Natural killer cell (primary cell): ENCODE measurements at regions not wholly inside any gene's neighbourhood (a gene's known extent, or its start where the extent isn't known, plus 50 kb on each side); places are given as distances from the start of the nearest gene placed in this dataset.

Experiments
- ATAC-seq, 3 donors: fragments of 150-1000 bp in 2 of 3; fragments of 200-7000 bp in 1 of 3; cut with Tn5 transposase; 1 replicate in 1 of 3; 2 replicates in 2 of 3; pipeline ENCODE4 v1.10.0; 2021; ENCODE audit warnings: mild to moderate bottlenecking in 2 of 3, moderate library complexity in 2 of 3
- DNase-seq, 2 donors: peaks; one replicate each; pipeline versions ENCODE4 v3.0.0 to v3.0.0-alpha.2; 2013 to 2021; ENCODE audit warnings: mixed read lengths in 1 of 2
- H3K27ac ChIP-seq: one replicate; pipeline ENCODE4 v1.5.1; 2013; ENCODE audit warnings: mild to moderate bottlenecking, low read length
- H3K27me3 ChIP-seq: one replicate; pipeline ENCODE4 v1.6.1; 2013; ENCODE audit warnings: low read length; ENCODE audit not compliant: control insufficient read depth, insufficient read depth
- H3K36me3 ChIP-seq: one replicate; pipeline ENCODE4 v1.6.1; 2013; ENCODE audit warnings: low read length; ENCODE audit not compliant: control insufficient read depth, insufficient read depth
- H3K4me1 ChIP-seq: one replicate; pipeline ENCODE4 v1.6.1; 2013; ENCODE audit warnings: low read length; ENCODE audit not compliant: control insufficient read depth, insufficient read depth
- H3K4me3 ChIP-seq: one replicate; pipeline ENCODE4 v1.5.1; 2013; ENCODE audit warnings: low read length
- H3K9me3 ChIP-seq: one replicate; pipeline ENCODE4 v1.6.1; 2013; ENCODE audit warnings: low read length; ENCODE audit not compliant: control insufficient read depth, insufficient read depth
- H3K27ac Mint-ChIP-seq, 2 donors: one replicate each; pipeline ENCODE4 v1.8.0; 2022; ENCODE audit warnings: mild to moderate bottlenecking in 2 of 2, mixed read lengths in 2 of 2, moderate library complexity in 1 of 2
- H3K27me3 Mint-ChIP-seq, 2 donors: one replicate each; pipeline ENCODE4 v1.8.0; 2022; ENCODE audit warnings: low read depth in 2 of 2, mixed read lengths in 2 of 2
- H3K36me3 Mint-ChIP-seq: one replicate; pipeline ENCODE4 v1.8.0; 2022; ENCODE audit warnings: mixed read lengths
- H3K4me1 Mint-ChIP-seq, 2 donors: one replicate each; pipeline ENCODE4 v1.8.0; 2022; ENCODE audit warnings: mixed read lengths in 2 of 2
- H3K4me3 Mint-ChIP-seq: one replicate; pipeline ENCODE4 v1.8.0; 2022; ENCODE audit warnings: mild to moderate bottlenecking, moderate library complexity, mixed read lengths
- H3K9me3 Mint-ChIP-seq, 2 donors: one replicate each; pipeline ENCODE4 v1.8.0; 2022; ENCODE audit warnings: mixed read lengths in 2 of 2
- WGBS: methylation state at CpG from one replicate; pipeline ENCODE4 v1.1.7; 2013; ENCODE audit warnings: missing lambda C conversion rate; ENCODE audit not compliant: insufficient coverage; 5-methylcytosine and 5-hydroxymethylcytosine counted together
- intact Hi-C: fragments of 100-400 bp; cut with micrococcal nuclease; formaldehyde crosslinking; loops from one replicate; pipeline ENCODE4 v1.14.2; 2022
- TF ChIP-seq, protein P1 (sequence below): fragments of 200-600 bp; IDR thresholded peaks from one replicate; pipeline ENCODE4 v1.8.0; 2022; ENCODE audit warnings: antibody characterized with exemption

DNA sequence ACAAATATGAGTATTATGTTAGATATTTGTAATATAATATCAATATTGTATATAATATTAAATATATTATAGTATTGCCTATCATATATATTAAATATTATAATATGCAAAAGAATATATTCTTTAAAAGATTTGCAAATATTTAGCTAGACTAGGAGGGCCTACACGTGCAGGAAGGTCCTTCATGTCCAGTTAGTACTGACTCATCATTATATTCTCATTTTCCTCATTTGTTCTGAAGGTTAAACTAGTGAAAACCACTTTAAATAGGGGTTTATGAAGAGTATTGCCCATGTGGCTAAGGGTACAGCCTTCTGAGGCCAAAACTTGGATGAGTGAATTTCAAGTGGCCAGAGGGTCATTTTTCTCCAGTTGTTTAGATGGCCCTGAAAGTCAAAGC, 293.0 kb upstream of the VRK2 start:
- H3K27ac ChIP-seq: no peak overlapping the region
- intact Hi-C loops: no loop called here
- H3K36me3 ChIP-seq: no peaks in the 10 kb centered on the region
- H3K4me3 ChIP-seq: no peak overlapping the region
- no CpG with 5 or more reads among the region's 1 CpG for WGBS
- no peaks in the 10 kb centered on the region for H3K4me1 Mint-ChIP-seq
- H3K9me3 ChIP-seq: no peaks in the 10 kb centered on the region
- no peak overlapping the region for H3K27ac Mint-ChIP-seq
- TF ChIP-seq, protein P1, sequence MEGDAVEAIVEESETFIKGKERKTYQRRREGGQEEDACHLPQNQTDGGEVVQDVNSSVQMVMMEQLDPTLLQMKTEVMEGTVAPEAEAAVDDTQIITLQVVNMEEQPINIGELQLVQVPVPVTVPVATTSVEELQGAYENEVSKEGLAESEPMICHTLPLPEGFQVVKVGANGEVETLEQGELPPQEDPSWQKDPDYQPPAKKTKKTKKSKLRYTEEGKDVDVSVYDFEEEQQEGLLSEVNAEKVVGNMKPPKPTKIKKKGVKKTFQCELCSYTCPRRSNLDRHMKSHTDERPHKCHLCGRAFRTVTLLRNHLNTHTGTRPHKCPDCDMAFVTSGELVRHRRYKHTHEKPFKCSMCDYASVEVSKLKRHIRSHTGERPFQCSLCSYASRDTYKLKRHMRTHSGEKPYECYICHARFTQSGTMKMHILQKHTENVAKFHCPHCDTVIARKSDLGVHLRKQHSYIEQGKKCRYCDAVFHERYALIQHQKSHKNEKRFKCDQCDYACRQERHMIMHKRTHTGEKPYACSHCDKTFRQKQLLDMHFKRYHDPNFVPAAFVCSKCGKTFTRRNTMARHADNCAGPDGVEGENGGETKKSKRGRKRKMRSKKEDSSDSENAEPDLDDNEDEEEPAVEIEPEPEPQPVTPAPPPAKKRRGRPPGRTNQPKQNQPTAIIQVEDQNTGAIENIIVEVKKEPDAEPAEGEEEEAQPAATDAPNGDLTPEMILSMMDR: no peak
- ATAC-seq: no peak
- no peaks in the 10 kb centered on the region for H3K27me3 Mint-ChIP-seq
- H3K27me3 ChIP-seq: no peaks in the 10 kb centered on the region
- H3K4me3 Mint-ChIP-seq: no peak overlapping the region
- no peaks in the 10 kb centered on the region for H3K9me3 Mint-ChIP-seq
- no peaks in the 10 kb centered on the region for H3K4me1 ChIP-seq
- DNase-seq: no peak
- no peaks in the 10 kb centered on the region for H3K36me3 Mint-ChIP-seq

DNA sequence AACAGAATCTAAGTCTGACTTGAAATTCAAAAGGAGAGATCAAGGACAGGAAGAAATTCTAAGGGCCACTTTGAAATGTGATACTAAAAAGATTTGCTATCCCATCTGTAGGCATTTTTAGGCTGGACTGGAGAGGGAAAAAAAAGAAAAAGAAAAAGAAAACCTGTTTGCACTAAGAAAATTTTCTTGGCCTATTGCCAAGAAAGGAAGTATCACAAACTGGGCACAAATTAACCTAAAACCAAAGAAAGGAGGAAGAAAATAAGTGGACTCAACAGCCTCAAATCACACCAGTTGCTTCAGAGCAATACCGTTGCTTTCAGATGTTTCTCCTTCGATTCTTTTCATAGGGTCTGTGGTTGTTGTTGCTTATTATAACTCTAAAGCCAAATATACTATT, 287.9 kb upstream of the VRK2 start:
- no peaks in the 10 kb centered on the region for H3K36me3 Mint-ChIP-seq
- Histone ChIP-seq H3K4me1 (peaks cover 5% of the 10 kb centered on the region), H3K9me3 (no peaks in the 10 kb centered on the region), H3K36me3 (no peaks in the 10 kb centered on the region), H3K27ac (no peak overlapping the region), H3K27me3 (no peaks in the 10 kb centered on the region), H3K4me3 (no peak overlapping the region)
- no peak overlapping the region for H3K4me3 Mint-ChIP-seq
- H3K27me3 Mint-ChIP-seq: no peaks in the 10 kb centered on the region
- ATAC-seq (no peak), DNase-seq (no peak)
- H3K27ac Mint-ChIP-seq: no peak overlapping the region
- peaks cover 0 to 11% of the 10 kb centered on the region in 2 donors for H3K4me1 Mint-ChIP-seq
- no peaks in the 10 kb centered on the region for H3K9me3 Mint-ChIP-seq
- no CpG with 5 or more reads among the region's 2 CpGs for WGBS
- intact Hi-C loops: no loop called here
- TF ChIP-seq, protein P1: no peak

- H3K27me3 ChIP-seq: no peaks in the 10 kb centered on the region
- Mint-ChIP-seq H3K4me1 (peaks cover 0 to 11% of the 10 kb centered on the region in 2 donors), H3K27ac (no peak overlapping the region), H3K4me3 (no peak overlapping the region), H3K27me3 (no peaks in the 10 kb centered on the region), H3K36me3 (no peaks in the 10 kb centered on the region), H3K9me3 (no peaks in the 10 kb centered on the region)
- no peak overlapping the region for H3K4me3 ChIP-seq
- H3K9me3 ChIP-seq: no peaks in the 10 kb centered on the region
- ATAC-seq (no peak), DNase-seq (no peak)
- H3K36me3 ChIP-seq: no peaks in the 10 kb centered on the region
- no peak overlapping the region for H3K27ac ChIP-seq
- WGBS: 89% methylated on average over 4 of the region's 5 CpGs
- intact Hi-C loops: no loop called here
- peaks cover 5% of the 10 kb centered on the region for H3K4me1 ChIP-seq
- TF ChIP-seq, protein P1: no peak
Measured at GRCh38 chr2:57759131-57759530, 287.5 kb upstream of the VRK2 start.

- H3K9me3 Mint-ChIP-seq: no peaks in the 10 kb centered on the region
Measured at GRCh38 chr2:57759822-57760300, 286.7 kb upstream of the VRK2 start.

More at GRCh38 chr2:57759822-57760300, 286.7 kb upstream of the VRK2 start:
- no peaks in the 10 kb centered on the region for H3K9me3 ChIP-seq
- no peak overlapping the region for H3K4me3 Mint-ChIP-seq
- peaks cover 0 to 11% of the 10 kb centered on the region in 2 donors for H3K4me1 Mint-ChIP-seq
- H3K27me3 Mint-ChIP-seq: no peaks in the 10 kb centered on the region
- H3K4me1 ChIP-seq: peaks cover 5% of the 10 kb centered on the region
- intact Hi-C loops: no loop called here
- no peak overlapping the region for H3K27ac Mint-ChIP-seq
- no peaks in the 10 kb centered on the region for H3K27me3 ChIP-seq
- no peak overlapping the region for H3K4me3 ChIP-seq
- TF ChIP-seq, protein P1: peak; percentile 96
- peak; percentile 69 to 77 for DNase-seq
- H3K36me3 ChIP-seq: no peaks in the 10 kb centered on the region
- ATAC-seq: peak; percentile 73 to 90 (median 76)
- 1% methylated on average over 19 of the region's 19 CpGs for WGBS
- H3K27ac ChIP-seq: no peak overlapping the region
- H3K36me3 Mint-ChIP-seq: no peaks in the 10 kb centered on the region
